ENCODE measurements at regions not wholly inside any gene's neighbourhood (a gene's known extent, or its start where the extent isn't known, plus 50 kb on each side); places are given as distances from the start of the nearest gene placed in this dataset.
"Not testable (repeated sequence)": the region's sequence is repeated elsewhere in the genome, so short reads cannot be mapped to it uniquely, and the experiment has no call there.

DNA sequence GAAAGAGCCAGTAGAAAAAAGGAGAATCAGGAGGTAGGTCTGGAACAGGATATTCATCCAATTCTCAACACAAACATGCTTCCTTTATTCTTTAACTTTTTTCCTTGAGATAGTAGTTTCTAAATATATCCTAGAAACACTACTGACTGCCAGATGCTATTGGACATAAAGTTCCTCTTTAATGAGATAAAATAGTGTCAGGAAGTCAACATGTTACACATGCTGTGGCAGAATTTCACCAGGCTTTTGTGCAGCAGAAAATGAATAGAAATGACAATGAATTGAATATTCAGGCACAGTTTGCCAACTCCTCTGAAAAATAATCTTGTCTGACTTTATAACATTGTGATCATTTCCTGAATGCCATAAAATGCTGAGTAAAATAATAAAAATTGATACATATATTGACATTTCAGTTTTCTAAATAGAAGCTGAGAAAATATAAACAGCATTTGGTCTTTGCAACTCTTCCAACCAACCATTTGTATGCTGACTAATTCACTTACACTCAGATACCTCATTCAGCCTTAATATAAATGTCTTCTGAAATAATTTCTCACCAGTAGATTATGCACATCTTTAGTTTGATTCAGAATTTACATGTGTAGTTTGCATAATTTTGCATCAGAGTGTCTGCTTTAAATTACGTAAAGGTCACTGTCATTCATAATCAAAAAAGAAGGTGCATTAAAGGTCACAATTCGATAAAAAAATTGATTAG, 486.1 kb upstream of the ADGRL2 start:
- DNase-seq = no peak

DNA sequence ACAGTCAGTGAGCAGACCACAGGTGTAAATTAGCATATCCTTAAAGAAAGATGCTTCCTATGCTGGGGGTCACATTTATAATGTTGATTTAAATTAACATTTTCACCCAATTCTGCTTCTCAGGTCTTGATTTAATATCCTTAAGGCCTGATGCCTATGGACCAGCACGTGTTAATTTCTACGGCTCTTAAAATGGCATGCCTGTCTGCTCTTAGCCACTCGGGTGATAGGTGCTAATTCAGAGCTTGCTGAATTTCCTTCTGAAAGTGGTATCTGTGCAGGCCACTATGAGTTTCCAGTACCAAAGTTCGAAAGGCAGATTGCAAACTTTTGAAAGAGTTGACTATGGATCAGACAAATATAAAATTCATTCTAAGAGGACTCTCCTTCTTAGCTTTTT, 487.4 kb upstream of the ADGRL2 start:
- no peak for DNase-seq

DNA sequence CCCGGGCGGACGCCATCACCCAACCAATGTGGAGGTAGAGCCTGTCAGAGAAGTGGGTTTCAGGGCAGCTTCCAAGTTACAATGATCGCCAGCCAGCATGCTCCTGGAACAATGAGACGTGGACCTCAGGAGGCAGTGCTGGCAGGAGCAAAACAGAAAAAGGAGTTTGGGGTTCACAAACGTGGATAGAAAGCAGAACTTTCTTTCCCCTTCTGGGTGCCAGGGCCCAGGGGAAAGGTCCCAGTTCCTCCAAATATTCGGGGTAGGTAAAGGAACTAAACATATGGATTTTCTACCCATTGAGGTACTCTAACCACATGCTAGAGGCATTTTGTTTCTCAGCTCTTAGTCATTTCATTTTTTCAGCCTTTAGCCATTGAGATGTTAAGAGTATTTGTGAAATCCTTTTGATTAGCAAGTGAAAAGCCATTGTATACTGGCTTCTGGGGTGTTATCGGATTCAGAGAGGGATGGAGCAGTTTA, 488.4 kb upstream of the ADGRL2 start:
- DNase-seq = no peak

DNA sequence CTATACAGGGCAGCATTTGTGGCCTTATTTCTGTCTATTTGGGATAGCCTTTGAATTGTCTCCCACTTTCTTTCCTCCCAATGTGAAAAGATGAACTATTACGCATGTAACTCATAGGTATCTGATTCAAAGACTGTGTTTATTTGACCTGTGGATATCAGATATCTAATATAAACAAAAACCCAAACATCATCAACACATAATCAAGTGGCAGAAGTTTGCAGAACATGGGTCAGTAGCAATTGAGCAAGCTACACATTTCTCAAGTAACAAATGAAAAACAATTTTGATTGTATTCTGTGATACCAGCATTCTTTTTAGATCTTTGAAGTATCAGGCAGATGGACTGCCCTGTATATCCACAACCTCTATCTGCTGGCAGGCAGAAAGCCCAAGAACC, 490.5 kb upstream of the ADGRL2 start:
- DNase-seq = no peak

DNA sequence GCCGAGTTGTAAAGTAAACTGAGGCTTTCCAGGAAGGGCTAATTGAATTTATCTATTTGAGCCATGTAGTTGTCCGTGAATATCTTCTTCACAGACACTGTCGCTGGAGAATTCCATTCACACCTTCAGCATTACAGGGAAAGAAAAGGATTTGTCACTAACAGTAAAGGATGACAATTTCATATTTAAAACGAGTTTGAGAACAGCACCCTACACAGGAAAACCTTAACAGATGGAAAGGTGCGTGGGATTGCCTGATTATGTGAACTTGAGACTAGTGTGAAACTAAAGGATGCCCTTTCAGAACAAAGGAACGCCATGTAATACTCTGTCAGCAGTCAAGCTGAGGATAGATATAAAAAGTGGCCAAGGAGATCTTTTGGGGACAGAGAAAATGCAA, 492.5 kb upstream of the ADGRL2 start:
- no peak for DNase-seq

DNA sequence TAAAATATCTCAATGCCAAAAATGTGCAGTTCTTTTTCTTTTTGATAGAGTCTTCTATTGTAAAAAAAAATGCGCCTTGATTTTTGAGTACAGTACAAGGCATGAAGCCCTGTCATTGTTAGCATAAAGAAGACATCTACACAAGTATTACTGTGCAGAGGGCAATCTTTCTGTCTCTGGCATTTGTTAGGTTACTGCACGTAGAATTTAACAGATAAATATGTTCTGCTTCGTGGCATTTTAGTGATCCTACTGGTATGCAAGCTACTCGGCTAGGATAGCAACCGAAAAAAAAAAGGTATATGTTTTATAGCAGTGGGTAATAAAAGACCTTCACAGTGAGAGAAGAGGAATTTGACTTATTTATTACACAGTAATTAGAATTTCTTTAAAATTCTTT, 492.9 kb upstream of the ADGRL2 start:
- no peak for DNase-seq

DNA sequence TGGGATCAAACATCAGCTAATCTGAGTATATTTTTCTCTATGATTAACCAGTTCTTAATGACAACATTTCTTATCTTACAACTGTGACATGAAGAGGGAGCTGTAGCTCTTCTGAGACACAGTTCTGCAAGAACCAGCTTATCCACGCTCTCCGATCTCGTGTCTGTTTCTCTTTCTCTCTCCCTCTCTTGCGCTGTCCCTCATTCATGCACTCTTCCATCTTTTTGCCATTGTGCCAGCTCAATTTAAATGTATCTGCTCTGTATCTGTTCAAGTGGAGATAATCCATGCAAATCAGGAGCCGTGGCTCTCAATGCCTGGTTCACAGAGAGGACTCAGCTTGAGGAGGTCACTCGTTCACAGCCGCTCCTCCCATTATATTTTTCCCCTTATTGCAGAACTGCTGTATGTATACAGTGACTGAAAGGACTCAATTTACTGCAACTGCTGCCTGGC, 494.7 kb upstream of the ADGRL2 start:
- peak; percentile 59 for DNase-seq

DNA sequence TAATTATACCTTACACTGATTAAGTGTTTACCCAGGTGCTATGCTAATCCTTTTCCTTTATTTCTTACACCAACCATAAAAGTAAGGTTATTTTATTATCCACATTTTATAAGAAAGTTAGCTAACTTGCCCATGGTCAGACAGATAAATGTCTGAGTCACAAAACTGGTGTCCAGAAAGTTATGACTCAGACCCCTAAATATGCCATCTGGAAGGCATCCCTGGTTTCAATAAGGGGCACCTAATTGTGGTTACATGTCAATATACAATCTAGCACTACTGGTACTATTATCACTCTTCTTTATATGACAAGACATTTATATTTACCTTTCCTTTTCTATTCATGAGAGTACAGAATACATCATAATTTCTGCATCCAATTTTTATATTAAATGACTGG, 496.5 kb upstream of the ADGRL2 start:
- no peak for DNase-seq

DNA sequence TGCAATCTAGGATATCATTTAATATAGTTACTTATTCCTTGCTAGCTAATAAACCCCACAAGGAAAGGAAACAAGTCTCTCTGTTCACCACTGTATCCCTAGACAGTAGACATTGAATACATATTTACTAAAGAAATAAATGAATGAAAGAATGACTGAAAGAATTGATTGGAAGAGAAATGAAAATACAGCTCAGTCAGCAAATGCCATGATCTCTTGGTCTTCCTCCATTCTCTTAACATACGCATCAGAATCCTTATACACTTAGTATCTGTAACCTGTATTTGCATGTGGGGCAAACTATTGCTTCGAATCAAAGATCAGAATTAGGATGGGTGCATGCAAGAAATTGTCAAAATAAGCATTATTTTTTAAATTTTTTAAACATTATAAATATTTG, 500.8 kb upstream of the ADGRL2 start:
- DNase-seq = no peak

DNA sequence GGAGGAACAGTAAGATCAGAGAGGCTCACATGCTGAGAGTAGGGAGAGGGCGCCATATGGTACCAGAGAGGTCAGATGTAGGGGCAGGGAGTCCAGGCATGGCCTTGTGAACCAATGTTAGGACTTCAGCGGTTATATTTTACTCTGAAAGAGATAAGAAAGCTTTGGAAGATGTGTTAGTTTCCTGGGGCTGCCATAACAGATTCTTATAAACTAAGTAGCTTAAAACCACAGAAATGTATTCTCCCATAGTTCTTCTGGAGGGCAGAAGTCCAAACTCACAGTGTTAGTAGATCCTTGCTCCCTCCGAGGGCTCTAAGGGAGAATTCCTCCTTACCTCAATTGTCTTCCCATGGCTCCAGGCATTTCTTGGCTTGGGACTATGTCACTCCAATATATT, 502.5 kb upstream of the ADGRL2 start:
- no peak for DNase-seq

DNA sequence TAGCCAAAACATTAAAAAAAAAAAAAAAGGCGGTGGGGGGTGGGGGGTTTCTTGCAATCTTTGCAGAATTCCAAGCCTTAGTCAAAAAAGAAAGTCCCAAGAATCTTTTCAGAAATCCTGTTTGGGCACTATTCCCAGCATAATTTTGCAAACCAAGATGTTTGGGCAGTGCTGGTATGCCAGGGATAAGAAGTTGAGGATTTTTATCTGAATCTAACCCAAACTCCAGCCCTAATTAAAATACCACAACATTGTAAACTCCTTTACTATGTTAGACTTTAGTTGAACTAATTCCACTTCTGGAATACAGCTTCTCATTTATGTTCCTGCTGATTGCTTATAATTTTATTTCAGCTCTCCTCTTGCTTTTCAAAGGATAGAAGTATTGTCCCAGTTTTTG, 504.1 kb upstream of the ADGRL2 start:
- no peak for DNase-seq

DNA sequence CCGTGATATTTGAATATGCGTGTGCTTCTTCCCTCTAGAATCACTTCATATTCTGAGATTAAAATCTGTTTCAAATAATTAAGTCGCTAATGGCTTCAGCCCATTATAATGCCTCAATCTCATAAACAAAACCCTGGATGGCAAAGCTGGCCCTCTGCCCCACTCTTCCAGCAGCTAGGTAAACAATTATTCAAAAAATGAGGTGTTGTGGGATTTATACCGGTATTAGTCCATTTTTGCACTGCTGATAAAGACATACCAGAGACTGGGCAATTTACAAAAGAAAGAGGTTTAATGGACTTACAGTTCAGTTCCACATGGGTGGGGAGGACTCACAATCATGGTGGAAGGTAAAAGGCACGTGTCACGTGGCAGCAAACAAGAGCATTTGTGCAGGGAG, 510.4 kb upstream of the ADGRL2 start:
- no peak for DNase-seq

DNA sequence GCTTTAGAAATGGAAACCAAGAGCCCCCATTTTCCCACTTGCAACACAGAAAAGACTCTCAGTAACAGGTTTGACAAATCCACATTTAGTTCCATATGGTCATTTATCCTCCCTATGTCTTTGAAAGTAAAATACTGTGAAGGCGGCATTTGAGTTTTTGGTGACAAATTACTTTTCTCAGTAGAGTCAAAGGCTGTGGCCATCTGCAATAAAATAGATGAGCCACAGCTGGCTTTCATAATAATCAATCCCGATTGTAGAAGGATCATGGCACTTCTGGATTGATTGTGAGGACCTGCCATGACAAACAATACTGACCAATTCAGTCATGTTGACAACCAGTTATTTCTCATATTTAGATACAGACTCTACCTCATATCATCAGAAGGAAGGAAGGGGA, 512.0 kb upstream of the ADGRL2 start:
- DNase-seq = no peak

DNA sequence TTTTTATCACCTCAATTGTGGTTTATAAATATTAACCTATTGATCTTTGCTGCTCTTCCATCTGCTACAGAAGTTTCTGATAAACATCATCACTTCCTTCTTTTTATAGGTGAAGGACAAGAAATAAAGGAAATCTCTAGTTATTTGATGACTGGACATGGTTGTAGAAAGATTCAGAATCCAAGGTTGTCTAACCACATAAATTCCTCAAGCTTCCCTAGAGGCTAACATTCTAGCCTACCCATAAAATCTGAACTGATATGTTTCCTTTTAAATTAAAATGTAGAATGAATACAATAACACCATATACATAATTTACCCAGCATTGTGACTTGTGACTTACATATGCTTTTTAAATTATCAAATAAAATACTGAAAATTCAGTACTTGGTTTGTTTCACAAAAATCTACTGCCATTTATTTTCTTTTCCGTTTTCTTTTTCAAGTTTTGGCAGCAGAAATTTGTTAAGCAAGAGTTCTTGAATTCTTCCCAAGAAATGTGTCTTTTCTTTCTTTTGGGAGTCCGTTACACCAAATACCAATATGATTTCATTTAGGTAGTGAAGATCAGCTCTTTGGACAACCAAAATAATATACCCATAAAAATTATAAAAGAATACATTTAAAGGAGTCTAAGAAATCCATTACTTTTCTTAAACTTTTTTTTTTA, 513.2 kb upstream of the ADGRL2 start:
- no peak for DNase-seq

DNA sequence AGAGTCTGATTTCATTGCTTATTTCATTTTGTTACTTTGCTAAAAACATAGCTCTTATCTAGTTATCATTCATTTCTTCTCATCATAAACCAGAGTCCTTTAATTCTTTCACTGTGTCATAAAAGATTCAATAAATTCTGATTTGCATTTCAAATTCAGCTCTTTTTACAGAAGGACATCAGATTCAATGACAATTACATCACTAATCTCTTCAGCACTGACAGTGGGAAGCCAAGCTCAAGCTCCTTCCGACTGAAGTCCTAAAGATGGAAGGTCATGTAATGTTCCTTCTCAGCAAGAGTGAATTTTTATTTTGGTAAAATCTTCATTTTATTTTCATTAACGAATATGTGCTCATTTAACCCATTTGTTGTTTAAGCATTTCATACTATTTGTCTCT, 530.7 kb upstream of the ADGRL2 start:
- no peak for DNase-seq

DNA sequence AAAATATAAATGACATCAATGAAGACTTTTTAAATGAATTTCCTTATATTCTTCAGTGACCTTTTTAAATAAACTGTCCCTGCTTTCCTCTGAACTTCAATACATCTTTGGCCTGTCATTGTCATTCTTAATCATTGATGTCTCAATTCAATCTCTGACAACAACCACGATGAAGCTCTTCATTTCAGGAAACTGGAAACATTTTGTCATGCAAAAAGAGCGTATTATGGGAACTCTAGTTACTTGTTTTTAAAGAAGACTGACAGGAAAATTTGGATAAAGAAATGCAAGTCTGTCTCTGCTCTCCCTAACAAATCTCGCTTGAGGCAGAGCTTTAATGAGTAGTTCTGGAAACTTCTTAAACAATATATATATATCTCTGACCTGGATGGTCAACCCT, 535.8 kb upstream of the ADGRL2 start:
- no peak for DNase-seq

DNA sequence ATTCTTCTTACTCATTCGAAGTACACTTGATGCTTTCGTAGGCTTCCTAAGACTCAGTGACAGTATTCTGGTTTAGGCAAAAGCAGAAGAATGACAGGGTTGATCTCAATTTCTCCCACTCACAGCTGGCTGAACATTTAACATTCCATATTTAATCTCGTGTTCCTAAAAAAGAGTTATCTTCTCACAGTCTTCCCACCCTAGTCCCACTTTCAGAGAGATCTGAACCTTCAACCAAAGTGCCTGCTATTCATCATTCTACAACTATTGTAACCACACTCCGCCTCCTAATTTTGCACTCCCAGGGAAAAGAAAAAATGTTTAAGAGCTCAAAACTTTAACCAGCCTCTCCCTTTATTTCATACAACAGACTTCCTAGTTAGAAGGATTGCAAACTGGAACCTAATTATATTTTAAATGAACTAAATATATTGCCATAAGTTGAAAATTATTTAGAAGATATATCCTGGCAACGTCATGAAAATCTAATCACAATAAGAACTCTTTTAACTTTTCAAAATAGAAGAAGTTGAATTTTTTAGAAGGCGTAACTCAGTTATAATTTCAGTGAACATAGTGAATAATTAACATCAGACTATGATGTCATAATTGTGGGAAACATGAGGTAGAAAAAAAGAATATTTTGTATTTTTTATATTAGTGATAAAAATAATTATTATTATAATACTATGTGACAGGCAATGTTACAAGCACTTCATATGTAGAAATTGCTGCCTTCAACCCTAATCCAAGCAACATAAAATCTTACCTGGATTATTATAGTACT, 540.9 kb upstream of the ADGRL2 start:
- no peak for DNase-seq

DNA sequence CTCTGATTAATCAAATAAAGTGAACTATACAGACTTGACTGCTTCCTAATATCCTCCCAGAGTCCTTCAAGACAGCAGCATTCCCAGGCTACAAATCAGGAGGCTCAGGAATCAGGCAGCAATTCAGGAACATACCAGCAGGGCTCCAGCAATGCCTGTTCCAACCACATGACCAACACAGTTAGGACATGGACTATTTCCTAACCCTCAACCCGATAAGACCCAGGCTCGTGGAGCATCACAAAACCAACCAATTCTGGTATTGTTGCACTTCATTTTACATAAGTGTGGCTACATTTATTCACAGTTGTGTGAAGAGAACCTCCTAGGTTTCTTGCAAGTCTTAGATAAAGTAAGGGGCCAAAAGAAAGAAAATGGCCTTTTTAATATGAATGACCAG, 546.2 kb upstream of the ADGRL2 start:
- no peak for DNase-seq

DNA sequence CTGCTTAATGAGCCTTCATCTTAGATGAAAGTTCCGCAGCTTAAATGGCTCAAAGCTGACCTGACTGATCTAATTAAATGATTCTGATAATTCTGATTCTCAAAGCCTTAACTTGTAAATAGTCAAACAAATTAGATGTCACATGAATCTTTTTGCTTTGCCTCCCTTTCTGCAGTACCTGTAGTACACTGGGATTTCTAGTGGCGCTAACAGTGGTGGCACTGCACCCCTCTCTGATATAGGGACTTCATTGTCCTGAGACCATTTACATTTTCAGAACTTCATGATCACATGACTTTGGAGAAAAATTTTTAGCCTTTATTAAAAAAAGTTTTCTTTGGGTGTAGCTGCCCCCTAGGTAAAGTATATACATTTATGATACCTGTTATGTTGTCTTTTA, 546.7 kb upstream of the ADGRL2 start:
- no peak for DNase-seq

DNA sequence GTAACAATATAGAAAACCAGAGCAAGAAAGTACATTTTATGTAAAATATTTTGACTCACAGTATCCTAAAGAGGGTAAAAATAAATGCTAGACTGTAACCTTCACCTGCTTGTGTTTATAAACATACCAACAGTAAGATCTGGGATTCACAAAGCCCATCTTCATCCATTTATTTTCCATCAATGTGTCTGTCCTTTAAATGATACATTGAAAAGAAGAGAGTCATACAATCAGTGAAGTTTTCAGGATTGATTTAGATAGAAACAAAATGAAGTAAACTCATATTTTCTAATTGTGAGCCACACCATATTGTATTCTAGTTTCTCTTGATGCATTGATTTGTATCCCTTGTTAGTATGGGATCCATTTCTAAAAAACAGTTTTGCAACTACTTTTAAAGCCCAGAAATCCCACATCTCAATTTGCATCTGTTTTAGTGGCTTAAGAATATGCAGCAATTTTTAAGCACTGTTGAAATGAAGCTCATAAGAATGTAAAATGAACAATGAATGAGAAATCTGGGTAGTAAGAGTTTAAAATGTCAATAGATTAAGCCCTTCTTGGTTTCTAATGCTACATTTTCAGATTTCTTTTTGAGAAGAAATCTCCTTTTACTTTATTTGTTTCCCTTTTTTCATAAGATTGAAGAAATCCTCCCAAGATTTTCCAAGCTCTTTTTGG, 548.1 kb upstream of the ADGRL2 start:
- no peak for DNase-seq

DNA sequence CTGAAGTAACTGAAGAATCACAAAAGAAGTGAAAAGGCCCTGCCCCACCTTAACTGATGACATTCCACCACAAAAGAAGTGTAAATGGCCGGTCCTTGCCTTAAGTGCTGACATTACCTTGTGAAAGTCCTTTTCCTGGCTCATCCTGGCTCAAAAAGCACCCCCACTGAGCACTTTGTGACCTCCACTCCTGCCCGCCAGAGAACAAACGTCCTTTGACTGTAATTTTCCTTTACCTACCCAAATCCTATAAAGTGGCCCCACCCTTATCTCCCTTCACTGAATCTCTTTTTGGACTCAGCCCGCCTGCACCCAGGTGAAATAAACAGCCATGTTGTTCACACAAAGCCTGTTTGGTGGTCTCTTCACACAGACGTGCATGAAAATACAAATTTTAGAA, 549.9 kb upstream of the ADGRL2 start:
- not testable (repeated sequence) for DNase-seq

DNA sequence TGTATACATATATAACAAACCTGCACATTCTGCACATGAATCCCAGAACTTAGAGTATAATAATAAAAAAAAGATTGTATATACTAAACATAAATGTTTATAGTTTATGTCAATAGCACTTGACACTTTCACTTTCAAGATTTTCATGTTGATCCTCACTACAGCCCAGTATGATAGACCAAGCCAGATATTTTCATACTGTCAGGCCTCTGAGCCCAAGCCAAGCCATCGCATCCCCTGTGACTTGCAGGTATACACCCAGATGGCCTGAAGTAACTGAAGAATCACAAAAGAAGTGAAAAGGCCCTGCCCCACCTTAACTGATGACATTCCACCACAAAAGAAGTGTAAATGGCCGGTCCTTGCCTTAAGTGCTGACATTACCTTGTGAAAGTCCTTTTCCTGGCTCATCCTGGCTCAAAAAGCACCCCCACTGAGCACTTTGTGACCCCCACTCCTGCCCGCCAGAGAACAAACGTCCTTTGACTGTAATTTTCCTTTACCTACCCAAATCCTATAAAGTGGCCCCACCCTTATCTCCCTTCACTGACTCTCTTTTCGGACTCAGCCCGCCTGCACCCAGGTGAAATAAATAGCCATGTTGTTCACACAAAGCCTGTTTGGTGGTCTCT, 555.5 kb upstream of the ADGRL2 start:
- DNase-seq = not testable (repeated sequence)

DNA sequence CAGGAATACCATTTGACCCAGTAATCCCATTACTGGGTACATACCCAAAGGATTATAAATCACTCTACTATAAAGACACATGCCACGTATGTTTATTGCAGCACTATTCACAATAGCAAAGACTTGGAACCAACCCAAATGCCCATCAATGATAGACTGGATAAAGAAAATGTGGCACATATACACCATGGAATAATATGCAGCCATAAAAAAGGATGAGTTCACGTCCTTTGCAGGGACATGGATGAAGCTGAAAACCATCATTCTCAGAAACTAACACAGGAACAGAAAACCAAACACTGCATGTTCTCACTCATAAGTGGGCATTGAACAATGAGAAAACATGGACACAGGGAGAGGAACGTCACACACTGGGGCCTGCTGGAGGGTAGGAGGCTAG, 556.1 kb upstream of the ADGRL2 start:
- DNase-seq = not testable (repeated sequence)

Data from NCI-H1436 (cell line).